Forelimb muscle (tissue), 1 donor: ENCODE measurements at regions not wholly inside any gene's neighbourhood (a gene's known extent, or its start where the extent isn't known, plus 50 kb on each side); places are given as distances from the start of the nearest gene placed in this dataset.

Experiments used
- DNase-seq: peaks from one replicate; pipeline ENCODE4 v3.0.0-alpha.2; 2013; ENCODE audit warnings: low read depth

DNA sequence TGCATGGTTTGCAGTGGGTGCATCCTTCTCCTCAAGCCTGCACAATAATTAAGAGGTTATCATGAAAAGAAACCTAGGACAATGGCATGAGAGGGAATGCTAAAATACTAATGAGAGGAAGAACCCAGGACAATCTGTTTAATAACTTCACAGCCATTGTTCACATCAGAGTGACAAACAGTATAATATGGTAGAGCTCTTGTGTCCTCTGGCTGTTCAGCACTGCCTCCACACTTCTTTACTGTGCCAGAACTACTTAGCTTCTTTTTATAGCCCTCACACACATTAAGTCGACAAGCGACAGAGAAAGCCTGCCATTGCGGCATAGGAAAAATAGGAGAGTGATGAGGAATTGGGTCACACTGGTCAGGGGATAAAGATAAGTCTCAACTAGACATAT, 65.0 kb upstream of the MEIS2 start:
- no peak for DNase-seq

DNA sequence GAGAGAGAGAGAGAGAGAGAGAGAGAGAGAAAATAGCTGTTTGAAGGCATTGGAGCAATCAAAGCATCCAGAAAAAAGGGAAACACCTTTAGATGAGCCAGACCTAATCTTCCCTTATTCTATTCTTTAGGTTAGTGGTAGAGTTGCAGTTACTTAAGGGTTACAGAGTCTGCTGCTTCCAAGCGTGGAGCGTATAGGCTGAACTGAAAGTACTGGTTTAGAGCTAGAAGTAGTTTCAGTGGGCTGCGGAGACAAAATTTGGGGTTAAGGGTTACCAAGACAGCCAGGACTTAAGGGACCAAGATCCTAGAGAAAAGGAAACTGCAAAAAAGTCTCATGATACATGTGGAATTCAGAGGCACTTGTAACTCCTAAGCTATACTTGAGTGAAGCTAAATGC, 66.1 kb upstream of the MEIS2 start:
- no peak for DNase-seq

DNA sequence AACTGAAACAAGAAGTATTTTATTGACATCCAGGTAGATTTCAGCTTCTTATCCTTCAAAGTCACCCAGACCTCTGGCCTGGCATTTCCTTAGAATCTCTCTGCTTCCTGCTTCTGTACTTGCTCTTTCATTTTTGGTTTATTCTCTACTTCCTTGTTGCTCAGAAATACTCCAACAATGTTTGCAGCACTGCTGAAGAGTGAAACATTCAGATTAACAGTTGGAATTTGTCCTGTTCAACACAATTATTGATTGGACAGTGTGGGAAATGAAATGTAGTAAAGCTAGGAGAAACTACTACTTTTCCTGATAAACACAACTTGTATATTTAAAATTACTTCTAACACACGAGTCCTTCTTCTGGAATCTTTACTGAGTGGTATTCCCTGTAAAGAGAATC, 81.0 kb upstream of the MEIS2 start:
- DNase-seq, result no peak

DNA sequence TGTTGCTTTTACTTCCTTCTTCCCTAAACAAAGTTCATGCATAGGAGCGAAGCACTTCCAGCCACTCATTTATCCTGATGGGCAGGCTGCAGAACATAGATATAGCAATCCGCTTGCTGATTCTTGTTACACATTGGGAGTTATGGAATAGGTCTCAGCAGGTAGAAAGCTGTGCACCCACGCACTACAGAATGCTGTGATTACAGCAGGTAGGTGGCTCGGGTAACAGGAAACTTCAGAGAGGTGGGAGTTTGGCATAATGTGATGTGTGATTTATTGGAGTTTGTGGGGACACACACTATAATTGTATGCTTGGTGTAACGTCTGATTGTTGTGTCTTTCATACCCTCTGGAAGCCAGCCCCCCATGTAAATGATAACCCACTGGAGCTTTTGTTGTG, 99.2 kb upstream of the MEIS2 start:
- DNase-seq, result no peak

DNA sequence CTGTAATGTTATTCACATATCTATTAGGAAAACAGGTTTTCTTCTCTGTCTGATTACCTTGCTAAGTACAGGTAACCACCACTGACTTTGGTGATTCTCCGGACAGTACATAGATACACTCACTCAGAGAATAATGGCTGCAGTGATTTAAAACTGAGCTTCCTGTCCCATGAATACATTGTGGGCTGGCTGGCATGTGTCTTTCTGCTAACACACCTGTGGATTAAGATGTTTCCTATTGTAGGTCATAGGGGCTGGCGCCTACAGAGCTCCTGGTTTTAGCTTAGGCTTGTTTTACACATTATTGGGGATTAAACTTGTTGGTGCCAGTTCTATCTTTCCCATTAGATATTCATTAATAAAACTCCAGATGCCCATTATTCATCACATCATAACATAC, 102.7 kb upstream of the MEIS2 start:
- DNase-seq, result no peak

DNA sequence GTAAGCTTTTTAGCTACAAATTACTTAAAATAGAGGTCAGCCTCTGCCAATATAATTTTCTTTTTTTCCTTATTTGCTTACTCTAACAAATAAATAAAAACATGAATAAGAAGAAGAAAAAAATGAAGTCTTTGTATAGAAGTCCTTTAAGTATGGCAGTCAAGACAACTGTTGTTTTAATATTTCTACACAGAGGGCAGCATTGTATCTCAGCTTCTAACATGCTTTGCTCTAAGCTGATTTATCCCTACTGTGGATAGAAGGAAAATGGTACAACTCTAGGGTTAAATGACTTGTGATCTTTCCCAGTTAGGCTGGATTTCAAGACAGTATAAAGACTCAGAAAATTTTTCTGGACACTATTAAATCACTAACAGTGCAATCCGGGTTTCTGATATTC, 104.3 kb upstream of the MEIS2 start:
- no peak for DNase-seq

DNA sequence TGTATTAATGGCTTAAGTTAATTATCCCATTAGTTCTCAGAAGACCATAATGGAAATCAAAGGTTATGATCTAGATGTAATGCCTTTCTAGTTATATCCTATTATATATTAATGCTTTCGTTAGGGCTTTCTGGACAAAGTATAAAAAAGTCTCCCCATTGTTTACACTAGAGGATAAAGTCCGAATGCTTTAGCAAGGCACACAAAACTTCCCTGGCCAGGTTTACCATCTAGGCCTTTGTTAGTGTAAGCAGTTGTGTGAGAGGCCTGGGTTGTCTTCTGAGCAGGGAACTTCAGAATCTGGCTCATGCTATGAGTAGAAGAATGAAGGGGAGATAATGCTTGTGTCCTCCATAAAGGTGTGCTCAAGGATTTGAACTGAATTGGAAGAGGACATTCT, 106.3 kb upstream of the MEIS2 start:
- DNase-seq, result no peak

DNA sequence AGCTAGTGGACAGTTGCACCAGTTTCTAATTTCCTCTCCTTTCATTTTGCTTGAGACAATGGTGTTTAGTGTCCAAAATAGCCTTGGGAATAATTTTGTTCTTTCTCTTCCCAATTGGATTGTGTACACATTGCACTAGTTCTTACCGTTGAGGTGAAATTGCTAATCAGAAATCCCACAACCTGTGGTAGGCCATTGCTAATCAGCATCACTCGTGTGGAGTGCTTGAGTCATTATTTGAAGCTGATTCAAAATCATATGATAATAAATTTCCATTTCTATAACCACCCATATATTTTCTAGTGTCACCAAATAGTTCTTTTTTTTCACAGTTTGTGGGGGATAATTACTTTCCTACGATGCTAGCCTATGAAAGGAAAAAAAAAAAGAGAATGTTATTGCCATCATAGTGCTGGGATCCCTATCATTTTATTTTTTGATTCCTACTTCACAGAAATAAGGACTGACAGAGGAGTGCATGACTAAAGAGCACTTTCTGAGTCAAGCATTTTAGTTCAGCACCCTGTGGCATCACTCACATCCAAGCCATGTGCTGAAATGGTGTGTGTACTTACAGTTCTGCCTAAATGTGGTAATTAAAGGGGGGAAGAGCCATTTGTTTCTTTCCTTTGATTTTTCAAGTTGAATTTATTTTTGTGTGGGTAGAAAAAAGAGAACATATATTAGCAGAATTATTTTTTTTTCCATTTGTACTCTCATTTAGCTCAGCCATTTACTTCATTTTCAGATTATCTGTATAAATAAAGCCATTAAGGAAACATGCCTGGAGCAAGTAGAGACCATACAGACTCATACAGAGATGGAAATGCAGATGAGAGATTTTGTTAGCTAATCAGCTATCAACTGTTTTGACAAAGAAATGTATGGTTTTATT, 108.0 kb upstream of the MEIS2 start:
- DNase-seq, result no peak

DNA sequence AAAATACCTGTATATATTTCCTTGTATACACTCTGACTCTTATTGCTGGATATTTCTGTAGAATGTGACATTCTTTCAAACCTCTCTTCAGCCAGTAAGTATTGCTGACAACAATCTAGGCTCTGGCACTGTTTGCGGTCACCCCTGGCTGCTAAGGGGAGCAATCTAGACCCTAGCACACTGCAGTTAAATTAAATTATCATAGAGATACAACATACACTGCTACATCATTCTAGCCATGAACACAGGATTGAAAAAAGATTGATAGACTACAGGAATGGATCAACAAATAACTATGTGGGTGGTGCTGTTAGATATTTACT, 108.7 kb upstream of the MEIS2 start:
- DNase-seq, result no peak

DNA sequence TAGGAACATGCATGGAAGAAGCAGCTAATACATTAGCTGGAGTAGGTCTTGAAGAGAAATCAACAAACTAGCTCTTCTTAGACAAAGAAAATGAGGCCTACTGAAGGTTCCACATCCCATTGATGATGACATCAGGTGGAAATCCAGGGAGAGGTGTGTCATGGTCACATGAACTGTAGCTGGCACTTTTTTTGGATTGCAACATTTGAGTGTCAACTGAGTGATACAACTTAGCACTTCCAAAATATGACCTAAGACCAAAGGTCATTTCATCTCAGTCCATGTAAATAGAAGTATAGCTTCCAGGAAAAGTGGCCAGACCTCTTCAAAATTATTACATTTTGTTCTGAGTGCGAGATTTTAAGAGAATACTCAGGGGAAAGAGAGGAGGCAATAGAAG, 117.2 kb upstream of the MEIS2 start:
- DNase-seq, result no peak

DNA sequence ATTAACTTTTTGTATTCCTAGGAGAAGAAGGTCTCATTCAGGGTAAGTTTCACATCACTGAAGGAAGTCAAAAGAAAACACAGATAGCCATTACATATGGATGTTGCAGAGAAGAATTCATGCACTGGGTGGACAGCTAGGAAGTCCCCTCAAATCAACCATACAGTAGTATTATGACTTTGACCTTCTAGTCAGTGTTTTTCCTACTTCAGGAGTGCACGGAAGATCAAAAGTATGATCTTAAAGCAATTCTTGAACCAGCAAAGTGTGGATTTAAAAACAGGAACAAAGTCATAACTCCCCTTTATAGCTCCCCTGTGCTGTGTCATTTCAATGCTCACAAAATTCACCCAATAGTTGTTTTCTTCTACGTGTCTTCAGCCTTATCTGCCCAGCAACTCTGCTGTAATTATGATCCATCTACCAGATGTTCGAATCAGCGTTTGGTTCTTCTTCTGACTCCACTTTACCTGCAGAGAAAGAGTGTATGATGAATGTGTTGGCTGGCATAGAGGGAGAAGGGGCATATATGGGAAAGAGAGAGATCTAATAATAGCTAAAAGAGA, 118.1 kb upstream of the MEIS2 start:
- no peak for DNase-seq

DNA sequence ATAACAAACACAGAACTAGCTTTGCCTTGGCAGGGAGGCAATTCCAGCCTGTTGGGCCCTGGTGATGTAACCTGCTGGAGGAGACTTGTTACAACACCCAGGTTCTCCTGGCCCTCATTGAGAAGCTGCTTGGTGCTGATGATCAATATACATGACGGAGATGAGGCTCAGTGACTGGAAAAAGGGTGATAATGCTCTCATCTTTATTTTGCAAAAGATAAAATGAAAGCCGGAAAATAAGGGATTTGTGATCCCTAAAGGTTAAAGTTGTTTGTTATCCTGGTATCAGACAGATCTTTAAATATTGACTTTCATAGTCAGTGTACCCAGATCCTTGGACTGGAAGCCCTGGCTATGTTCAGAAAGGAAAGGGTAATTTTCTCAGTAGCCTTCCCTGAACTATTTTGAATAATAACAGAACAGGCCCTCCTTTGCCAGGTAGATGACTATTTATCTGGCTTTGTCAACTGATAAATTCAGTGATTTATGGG, 118.9 kb upstream of the MEIS2 start:
- no peak for DNase-seq

DNA sequence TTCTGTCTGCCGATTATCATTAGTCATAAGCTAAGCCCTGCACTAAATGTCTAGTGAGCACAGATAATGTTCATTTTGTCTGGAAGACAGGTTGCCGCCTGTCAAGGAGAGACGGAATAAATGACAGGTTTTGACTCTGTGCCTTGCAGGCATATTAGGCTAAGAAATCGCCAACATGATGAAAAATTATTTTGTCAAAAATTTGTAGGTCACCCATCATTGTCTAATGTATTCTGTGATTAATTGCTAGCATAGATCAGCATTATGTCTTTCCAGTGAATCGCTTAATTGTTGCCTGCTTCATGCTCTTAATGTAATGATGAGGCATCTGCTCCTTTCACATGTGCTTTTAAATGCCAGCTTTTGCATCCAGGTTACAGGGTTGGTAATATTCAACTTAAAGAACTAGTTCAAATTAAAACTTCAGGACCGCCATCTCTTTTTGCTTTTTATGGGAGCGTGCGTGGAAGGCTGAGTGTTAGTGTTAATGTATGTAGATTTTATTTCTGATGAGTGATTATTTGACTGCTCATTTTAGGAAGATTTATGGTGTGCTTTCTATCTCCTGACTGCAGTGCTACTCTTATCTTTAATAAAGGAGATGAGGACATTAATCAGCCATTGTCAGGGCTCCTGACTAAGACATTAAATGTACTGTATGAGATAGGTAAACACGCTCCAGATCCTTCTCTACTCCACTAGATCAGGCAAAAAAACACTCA, 120.8 kb upstream of the MEIS2 start:
- no peak for DNase-seq

DNA sequence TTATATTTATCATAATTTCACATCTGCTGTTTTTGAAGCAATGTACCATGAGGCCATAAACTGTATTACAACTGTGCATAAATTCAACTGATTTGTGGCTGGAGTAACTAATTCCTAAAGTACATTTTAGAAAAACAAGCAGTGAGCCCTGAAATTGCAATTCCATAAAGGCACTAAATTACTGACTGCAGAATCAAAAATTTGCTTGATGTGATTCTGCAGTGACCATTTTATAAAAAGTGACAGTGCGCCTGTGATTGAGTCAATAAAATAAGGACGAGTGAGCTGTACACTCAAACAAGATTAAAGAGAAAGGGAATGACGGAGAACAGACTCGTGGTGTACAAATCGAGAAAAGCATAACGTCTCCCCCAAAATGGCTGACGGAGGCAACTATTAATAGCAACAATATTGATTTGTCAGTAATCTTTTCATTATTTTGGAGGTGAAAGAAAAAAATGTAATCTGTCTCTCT, 121.4 kb upstream of the MEIS2 start:
- no peak for DNase-seq

DNA sequence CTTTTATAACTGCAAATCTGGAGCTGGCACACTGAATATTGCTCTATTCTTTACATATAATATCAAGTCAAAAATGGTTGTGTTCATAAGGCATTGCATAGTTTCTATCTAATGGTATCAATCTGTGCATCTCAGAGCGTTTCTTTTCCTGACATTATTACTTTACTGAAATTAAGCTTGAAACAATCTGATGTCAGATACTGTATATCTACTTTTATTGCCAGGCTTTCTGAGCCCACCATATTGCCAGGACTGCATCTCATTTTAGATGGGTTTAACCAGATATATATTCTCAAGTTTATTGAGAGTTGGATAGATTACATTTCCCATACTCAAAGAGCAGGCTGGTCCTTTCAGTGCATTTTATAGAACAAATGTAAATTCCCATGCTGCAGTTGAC, 122.7 kb upstream of the MEIS2 start:
- no peak for DNase-seq

DNA sequence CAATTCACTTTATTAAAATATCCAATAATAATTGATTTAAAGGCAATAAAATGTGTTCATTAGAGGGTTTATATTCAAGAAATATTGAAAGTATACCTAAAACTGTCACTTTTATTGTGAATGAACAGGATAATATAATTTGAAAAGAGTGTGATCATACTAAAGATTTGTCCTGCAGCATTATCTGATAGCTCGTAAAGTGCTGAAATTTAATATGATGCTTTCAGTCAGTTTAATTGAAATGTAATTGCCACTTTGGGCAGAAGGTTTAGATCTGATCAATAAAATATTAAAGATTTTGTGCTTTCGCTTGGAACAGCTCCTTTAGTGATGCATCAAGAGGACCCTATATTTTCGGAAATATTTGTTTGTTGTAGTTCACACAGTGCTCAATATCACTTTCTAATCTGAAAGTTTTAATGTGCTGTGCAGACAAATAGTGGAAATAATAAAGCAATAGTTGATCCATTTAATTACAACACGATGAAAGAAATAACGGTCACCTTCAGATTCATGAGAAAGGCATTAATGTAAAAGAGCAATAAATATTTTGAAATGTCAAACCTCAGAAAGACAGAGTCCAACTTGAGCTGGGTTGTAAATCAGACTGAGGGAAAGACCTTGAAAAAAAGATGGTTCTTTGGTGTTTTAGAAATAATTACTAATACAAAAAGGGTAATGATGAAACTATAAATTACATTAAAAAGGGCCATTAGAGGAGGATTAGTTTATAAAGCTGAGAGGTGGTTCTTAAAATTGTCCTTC, 129.7 kb upstream of the MEIS2 start:
- no peak for DNase-seq

DNA sequence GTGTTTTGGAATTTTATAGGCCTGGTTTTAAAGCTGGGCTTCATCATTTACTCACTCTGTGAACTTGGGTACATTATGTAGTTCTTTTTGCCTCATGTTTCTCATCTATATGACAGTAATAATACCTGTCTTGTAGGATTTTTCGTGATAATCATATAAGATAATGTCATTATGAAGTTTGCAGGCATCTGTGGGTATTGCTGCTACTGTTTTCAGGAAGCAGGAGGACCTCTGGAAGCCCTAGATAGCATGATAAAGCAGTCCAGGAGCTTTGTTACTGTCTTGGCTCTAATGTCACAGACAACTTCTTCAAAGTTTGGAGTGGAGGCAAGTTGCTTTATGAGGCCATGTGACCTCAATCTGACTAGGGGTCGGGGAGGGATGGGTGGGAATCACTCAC, 145.0 kb upstream of the MEIS2 start:
- DNase-seq, result no peak

DNA sequence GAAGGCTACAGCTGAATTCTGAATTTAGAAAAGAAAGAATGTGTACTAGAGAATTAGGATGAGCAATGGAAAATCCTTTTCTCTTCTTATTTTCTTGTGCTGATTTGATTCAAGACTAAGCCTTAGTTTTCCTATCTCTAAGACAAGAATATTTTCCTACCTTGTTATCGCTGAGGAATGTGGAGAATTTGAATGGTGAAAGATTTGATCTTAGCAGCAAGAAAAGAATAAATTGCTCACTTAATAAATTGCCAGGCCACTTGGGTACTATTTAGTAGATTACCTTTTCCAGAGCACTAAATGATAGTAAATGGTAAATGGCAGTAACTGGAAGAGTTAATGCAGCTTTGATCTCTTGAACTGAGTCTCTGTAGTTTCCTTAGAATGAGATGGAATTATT, 145.7 kb upstream of the MEIS2 start:
- DNase-seq, result no peak

DNA sequence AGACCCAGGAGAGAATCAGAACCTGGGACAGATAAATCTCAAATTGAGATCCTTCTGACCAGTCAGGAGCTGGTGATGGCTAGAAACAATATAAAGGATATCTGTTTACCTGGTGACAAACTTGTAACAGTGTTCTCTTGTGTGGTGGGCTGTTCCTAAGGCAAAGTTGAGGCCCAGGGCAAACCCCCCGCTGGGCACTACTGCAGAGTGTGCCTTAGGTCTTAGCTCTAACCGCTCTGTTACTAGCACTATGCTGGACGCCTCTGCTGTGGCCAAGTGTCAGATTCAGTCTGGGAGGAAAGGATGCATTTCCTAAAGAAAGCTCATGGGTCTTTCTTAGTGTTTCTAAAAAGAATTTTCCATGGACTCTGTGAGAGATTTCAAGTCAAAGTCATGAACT, 146.5 kb upstream of the MEIS2 start:
- DNase-seq, result no peak

DNA sequence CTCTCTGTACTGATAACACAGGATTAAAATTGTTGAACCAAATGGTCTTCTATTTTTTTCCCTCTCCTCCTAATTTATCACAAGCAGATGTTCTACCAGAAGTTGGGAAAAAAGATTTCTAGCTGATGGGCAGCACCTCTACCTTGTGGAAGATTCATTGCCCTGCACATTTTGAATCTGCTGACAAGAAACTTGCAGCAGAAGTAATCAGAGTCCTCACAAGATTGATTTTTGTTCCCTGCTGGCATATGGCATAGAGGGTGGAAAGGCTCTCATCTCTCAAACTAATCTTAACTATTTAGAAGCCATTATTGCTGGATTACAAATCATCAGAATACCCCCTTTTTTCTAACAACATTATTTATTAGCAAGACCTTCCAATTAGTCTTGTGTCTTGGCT, 148.9 kb upstream of the MEIS2 start:
- no peak for DNase-seq

DNA sequence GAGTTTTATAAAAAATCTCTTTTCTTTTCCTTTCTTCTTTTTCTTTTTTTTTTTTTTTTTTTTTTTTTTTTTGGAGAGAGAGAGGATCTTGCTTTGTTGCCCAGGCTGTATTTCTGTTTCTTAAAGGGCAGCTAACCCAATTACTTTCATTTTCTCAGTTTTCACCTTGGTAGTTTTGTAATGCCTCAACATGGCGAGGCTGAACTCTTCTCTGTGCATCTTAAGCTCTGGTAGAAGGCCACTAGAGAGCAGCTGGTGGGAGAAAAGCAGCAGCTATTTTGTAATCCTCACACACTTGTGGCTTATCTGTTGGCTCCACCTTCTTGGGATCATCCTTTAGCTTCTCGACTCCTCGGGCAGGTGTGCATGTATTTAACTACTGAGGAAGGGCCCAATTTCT, 152.2 kb upstream of the MEIS2 start:
- DNase-seq, result no peak

DNA sequence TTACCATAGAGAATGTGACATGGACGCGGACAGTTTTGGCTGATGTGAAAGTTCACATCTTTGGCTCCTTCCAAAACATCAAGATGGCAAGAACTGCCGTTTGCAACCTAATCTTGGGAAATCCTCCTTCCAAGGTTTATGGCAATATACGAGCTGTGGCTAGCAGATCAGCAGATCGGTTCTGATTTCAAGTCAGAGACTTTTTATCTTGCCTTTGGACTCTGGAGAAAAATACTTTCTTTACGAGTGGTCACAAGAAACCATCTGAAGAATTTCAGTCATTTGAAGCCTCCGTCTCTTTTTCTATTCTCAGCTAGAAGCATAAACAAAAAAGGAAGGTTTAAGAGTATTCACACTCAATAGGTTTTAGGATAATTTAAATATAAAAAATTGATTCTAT, 153.5 kb upstream of the MEIS2 start:
- DNase-seq, result no peak
